ENCODE measurements at regions not wholly inside any gene's neighbourhood (a gene's known extent, or its start where the extent isn't known, plus 50 kb on each side); places are given as distances from the start of the nearest gene placed in this dataset.

- TF ChIP-seq MEF2A (IDR thresholded peaks at IDR 0.05; ENCODE audit: borderline replicate concordance, low read depth) (no peak), GATA2 (CRISPR knock-in tag; IDR thresholded peaks at IDR 0.05) (no peak), NRF1 (IDR thresholded peaks at IDR 0.05; ENCODE audit: low read depth, low read length) (no peak)
These were observed 58.0 kb upstream of the ZPBP start (continued) for GRCh38 chr7:50151001-50151400.

DNA sequence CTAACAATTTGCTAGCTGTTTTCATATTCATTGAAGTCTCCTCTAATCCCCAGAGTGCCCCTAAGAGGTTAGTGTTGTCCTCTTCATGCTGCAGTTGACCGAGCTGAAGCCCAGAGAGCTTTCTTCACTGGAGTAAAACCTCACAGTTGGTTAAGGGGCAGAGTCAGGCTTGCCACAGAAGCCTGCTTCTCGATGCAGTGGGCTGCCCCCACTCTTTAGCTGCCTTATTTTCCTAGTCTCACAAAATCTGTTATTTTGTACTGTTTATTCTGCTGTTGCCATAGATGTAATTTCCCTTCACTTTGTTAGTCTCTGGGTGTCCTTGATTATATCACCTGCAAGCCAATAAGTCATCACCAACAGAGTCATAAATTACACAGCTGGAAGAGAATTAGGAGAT is 56.3 kb upstream of the ZPBP start:
- Histone ChIP-seq H3K36me3 (replicated peaks in 1 of 2; ENCODE audit: control insufficient read depth in 1 of 2, insufficient read depth in 2 of 2, low read length in 1 of 2) (no peaks in the 10 kb centered on the region), H3K4me2 (no peak overlapping the region), H3K9ac (no peak overlapping the region), H3K27ac (ENCODE audit: low read depth in 2 of 2, low read length in 1 of 2) (no peak overlapping the region), H4K20me1 (ENCODE audit: insufficient read depth) (no peaks in the 10 kb centered on the region), H3K4me1 (ENCODE audit: control insufficient read depth in 1 of 2, insufficient read depth in 2 of 2, low read depth in 1 of 2, low read length in 1 of 2) (no peaks in the 10 kb centered on the region; a peak in 1 of 4 replicates), H3K4me3 (ENCODE audit: low read depth in 2 of 2, low read length in 1 of 2) (no peak overlapping the region), H3K27me3 (ENCODE audit: insufficient read depth) (no peaks in the 10 kb centered on the region), H3F3A (replicated peaks; ENCODE audit: insufficient read depth) (no peaks in the 10 kb centered on the region), H2AFZ (ENCODE audit: low read depth) (no peak overlapping the region), H3K9me3 (no peaks in the 10 kb centered on the region), H3K9me2 (no peaks in the 10 kb centered on the region), H3K79me2 (ENCODE audit: insufficient read depth) (no peaks in the 10 kb centered on the region)
- no peak for DNase-seq
- POLR2A ChIA-PET: no interaction called here
- WGBS (ENCODE audit: low lambda C conversion rate): 6% methylated on average over 2 of the region's 2 CpGs
- no peak for TF ChIP-seq GABPA (IDR thresholded peaks at IDR 0.05; ENCODE audit: low read depth)
- no peak for TF ChIP-seq TEAD4 (IDR thresholded peaks at IDR 0.05; ENCODE audit: borderline replicate concordance, insufficient read depth)
- no peak for TF ChIP-seq SMC3 (IDR thresholded peaks at IDR 0.05; ENCODE audit: low read depth, low read length)
- no peak for TF ChIP-seq TAF1 (IDR thresholded peaks at IDR 0.05; ENCODE audit: borderline replicate concordance, low read depth, low read length)
- TF ChIP-seq RXRA (IDR thresholded peaks at IDR 0.05; ENCODE audit: borderline replicate concordance, low read depth): no peak
- TF ChIP-seq JUND (IDR thresholded peaks at IDR 0.05): no peak
- TF ChIP-seq YY1 (IDR thresholded peaks at IDR 0.05; ENCODE audit: low read depth): no peak
- CTCF ChIA-PET: interaction anchor here (1.2 to 10.1 kb wide), 2 partner anchors 268 to 530 kb away, joined by 3 to 71 read pairs; no protein-coding TSS in a partner anchor

- Histone ChIP-seq H2AFZ (ENCODE audit: low read depth) (no peak overlapping the region), H3K27ac (ENCODE audit: low read depth in 2 of 2, low read length in 1 of 2) (no peak overlapping the region), H3K9me2 (no peaks in the 10 kb centered on the region), H4K20me1 (ENCODE audit: insufficient read depth) (no peaks in the 10 kb centered on the region), H3K4me2 (no peak overlapping the region), H3K4me1 (ENCODE audit: control insufficient read depth in 1 of 2, insufficient read depth in 2 of 2, low read depth in 1 of 2, low read length in 1 of 2) (no peaks in the 10 kb centered on the region; a peak in 1 of 4 replicates), H3K79me2 (ENCODE audit: insufficient read depth) (no peaks in the 10 kb centered on the region), H3K4me3 (ENCODE audit: low read depth in 2 of 2, low read length in 1 of 2) (no peak overlapping the region), H3K9me3 (no peaks in the 10 kb centered on the region), H3F3A (replicated peaks; ENCODE audit: insufficient read depth) (no peaks in the 10 kb centered on the region), H3K36me3 (replicated peaks in 1 of 2; ENCODE audit: control insufficient read depth in 1 of 2, insufficient read depth in 2 of 2, low read length in 1 of 2) (no peaks in the 10 kb centered on the region), H3K9ac (no peak overlapping the region), H3K27me3 (ENCODE audit: insufficient read depth) (no peaks in the 10 kb centered on the region)
- ChIA-PET CTCF (interaction anchor here (0.6 to 10.1 kb wide), 7 partner anchors 13 to 532 kb away, joined by 3 to 71 read pairs (median 3); no protein-coding TSS in a partner anchor), POLR2A (no interaction called here)
- no peak for DNase-seq
- WGBS (ENCODE audit: low lambda C conversion rate): 13% methylated on average over 6 of the region's 6 CpGs
- TF ChIP-seq EZH2phosphoT487 (IDR thresholded peaks at IDR 0.05; ENCODE audit: borderline replicate concordance, low read depth): no peak
- no peak for TF ChIP-seq TCF12 (IDR thresholded peaks at IDR 0.05)
- TF ChIP-seq, protein P1, sequence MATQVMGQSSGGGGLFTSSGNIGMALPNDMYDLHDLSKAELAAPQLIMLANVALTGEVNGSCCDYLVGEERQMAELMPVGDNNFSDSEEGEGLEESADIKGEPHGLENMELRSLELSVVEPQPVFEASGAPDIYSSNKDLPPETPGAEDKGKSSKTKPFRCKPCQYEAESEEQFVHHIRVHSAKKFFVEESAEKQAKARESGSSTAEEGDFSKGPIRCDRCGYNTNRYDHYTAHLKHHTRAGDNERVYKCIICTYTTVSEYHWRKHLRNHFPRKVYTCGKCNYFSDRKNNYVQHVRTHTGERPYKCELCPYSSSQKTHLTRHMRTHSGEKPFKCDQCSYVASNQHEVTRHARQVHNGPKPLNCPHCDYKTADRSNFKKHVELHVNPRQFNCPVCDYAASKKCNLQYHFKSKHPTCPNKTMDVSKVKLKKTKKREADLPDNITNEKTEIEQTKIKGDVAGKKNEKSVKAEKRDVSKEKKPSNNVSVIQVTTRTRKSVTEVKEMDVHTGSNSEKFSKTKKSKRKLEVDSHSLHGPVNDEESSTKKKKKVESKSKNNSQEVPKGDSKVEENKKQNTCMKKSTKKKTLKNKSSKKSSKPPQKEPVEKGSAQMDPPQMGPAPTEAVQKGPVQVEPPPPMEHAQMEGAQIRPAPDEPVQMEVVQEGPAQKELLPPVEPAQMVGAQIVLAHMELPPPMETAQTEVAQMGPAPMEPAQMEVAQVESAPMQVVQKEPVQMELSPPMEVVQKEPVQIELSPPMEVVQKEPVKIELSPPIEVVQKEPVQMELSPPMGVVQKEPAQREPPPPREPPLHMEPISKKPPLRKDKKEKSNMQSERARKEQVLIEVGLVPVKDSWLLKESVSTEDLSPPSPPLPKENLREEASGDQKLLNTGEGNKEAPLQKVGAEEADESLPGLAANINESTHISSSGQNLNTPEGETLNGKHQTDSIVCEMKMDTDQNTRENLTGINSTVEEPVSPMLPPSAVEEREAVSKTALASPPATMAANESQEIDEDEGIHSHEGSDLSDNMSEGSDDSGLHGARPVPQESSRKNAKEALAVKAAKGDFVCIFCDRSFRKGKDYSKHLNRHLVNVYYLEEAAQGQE (IDR thresholded peaks at IDR 0.05; ENCODE audit: low read depth, low read length): no peak
- no peak for TF ChIP-seq MEF2A (IDR thresholded peaks at IDR 0.05; ENCODE audit: borderline replicate concordance, low read depth)
- TF ChIP-seq CTCF (IDR thresholded peaks at IDR 0.05): no peak
- no peak for TF ChIP-seq FOXJ3 (CRISPR knock-in tag; IDR thresholded peaks at IDR 0.05)
- TF ChIP-seq, protein P2, sequence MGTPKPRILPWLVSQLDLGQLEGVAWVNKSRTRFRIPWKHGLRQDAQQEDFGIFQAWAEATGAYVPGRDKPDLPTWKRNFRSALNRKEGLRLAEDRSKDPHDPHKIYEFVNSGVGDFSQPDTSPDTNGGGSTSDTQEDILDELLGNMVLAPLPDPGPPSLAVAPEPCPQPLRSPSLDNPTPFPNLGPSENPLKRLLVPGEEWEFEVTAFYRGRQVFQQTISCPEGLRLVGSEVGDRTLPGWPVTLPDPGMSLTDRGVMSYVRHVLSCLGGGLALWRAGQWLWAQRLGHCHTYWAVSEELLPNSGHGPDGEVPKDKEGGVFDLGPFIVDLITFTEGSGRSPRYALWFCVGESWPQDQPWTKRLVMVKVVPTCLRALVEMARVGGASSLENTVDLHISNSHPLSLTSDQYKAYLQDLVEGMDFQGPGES (IDR thresholded peaks at IDR 0.05; ENCODE audit: low read depth, low read length): no peak
- TF ChIP-seq FOXM1 (IDR thresholded peaks at IDR 0.05; ENCODE audit: low read depth): no peak
- TF ChIP-seq, protein P3, sequence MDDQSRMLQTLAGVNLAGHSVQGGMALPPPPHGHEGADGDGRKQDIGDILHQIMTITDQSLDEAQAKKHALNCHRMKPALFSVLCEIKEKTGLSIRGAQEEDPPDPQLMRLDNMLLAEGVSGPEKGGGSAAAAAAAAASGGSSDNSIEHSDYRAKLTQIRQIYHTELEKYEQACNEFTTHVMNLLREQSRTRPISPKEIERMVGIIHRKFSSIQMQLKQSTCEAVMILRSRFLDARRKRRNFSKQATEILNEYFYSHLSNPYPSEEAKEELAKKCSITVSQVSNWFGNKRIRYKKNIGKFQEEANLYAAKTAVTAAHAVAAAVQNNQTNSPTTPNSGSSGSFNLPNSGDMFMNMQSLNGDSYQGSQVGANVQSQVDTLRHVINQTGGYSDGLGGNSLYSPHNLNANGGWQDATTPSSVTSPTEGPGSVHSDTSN (IDR thresholded peaks at IDR 0.05): no peak
These were observed 55.1 kb upstream of the ZPBP start for GRCh38 chr7:50147951-50148808.
